ENCODE measurements at regions not wholly inside any gene's neighbourhood (a gene's known extent, or its start where the extent isn't known, plus 50 kb on each side); places are given as distances from the start of the nearest gene placed in this dataset.

DNA sequence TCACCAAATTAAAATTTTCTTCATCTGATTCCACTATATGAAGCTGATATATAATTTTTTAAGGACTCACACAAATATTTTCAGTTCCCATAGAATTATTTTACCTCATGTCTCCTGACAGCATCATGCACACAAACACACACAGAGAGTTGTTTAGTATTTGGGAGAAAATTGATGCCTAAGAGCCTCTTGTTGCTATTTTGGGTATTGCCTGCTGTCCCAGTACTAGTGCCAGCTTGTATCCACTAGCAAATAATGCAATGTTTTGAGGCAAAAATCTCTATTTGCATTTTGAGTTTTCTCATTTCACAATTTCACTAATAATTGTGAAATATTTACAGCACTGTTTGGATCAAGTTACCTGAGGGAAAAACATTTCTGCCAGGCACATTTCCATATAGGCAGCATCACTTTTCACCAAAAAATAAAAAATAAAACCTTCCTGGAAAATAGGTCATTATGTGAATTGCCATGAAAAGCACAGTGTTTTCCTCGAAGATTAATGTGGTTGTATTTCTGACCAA lies 328.2 kb downstream of the KCNJ3 start:
- no peak overlapping the region for H3K4me3 ChIP-seq
- H3K27ac ChIP-seq: no peak overlapping the region
- H3K36me3 ChIP-seq (ENCODE audit: insufficient read depth, low read length): no peaks in the 10 kb centered on the region
- H3K9ac ChIP-seq (ENCODE audit: insufficient read length): no peak overlapping the region
- no peaks in the 10 kb centered on the region for H3K9me3 ChIP-seq (ENCODE audit: low read depth, low read length)
- TF ChIP-seq EZH2 (IDR thresholded peaks at IDR 0.05) (no peak), FOXP2 (optimal IDR thresholded peaks at IDR 0.05; ENCODE audit: control extremely low read depth, extremely low read length, insufficient read depth) (no peak), POLR2AphosphoS5 (IDR thresholded peaks at IDR 0.05; ENCODE audit: borderline replicate concordance, low read depth, low read length) (no peak)
- no peak for DNase-seq (ENCODE audit: low read depth, low spot score)

DNA sequence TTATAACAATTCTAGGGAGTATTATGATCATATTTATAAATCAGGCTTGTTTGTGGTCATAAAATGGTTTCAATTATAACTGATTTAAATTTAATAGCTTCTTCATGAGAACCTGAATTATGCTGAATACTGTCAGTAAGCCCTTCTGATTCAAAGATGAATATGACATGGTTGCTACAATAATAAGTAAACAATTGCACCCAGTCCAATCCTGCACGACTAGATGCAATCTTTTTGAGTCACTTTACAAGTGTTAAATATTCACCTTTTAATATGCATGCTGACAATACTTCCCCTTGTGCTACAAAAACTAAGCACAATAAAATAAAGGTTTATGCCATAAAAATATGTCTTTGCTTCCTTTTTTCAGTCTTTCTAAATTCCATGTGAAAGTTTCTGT lies 325.2 kb downstream of the KCNJ3 start:
- TF ChIP-seq FOXP2 (optimal IDR thresholded peaks at IDR 0.05; ENCODE audit: control extremely low read depth, extremely low read length, insufficient read depth): no peak
- TF ChIP-seq POLR2AphosphoS5 (IDR thresholded peaks at IDR 0.05; ENCODE audit: borderline replicate concordance, low read depth, low read length): no peak
- no peak for TF ChIP-seq EZH2 (IDR thresholded peaks at IDR 0.05)
- no peak overlapping the region for H3K27ac ChIP-seq
- DNase-seq (ENCODE audit: low read depth, low spot score): no peak

DNA sequence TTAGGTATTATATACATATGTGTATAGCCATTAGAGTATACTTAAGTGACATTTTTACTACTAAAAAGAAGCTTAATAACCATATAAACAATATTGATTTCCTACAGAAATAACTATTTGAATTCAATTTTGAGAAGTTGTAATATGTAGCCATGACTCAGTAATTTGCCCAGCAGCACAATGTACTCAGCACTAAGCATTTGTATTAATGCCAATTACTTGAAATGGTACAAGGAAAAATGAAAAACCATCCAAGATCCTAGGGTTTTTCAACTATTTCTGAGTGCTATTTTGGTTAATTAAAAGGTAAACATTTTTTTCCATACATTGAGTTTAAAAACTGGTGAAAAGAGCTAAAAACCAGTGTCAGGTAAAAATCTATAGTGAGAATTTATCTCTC lies 324.0 kb downstream of the KCNJ3 start:
- Histone ChIP-seq H3K27ac (no peak overlapping the region), H3K9ac (ENCODE audit: insufficient read length) (no peak overlapping the region), H3K4me3 (no peak overlapping the region), H3K9me3 (ENCODE audit: low read depth, low read length) (no peaks in the 10 kb centered on the region), H3K36me3 (ENCODE audit: insufficient read depth, low read length) (no peaks in the 10 kb centered on the region)
- TF ChIP-seq EZH2 (IDR thresholded peaks at IDR 0.05) (no peak), FOXP2 (optimal IDR thresholded peaks at IDR 0.05; ENCODE audit: control extremely low read depth, extremely low read length, insufficient read depth) (no peak), POLR2AphosphoS5 (IDR thresholded peaks at IDR 0.05; ENCODE audit: borderline replicate concordance, low read depth, low read length) (no peak)
- no peak for DNase-seq (ENCODE audit: low read depth, low spot score)

More for the DNA sequence above, 325.2 kb downstream of the KCNJ3 start:
- Histone ChIP-seq H3K9me3 (ENCODE audit: low read depth, low read length) (no peaks in the 10 kb centered on the region), H3K4me3 (no peak overlapping the region), H3K9ac (ENCODE audit: insufficient read length) (no peak overlapping the region), H3K36me3 (ENCODE audit: insufficient read depth, low read length) (no peaks in the 10 kb centered on the region)

DNA sequence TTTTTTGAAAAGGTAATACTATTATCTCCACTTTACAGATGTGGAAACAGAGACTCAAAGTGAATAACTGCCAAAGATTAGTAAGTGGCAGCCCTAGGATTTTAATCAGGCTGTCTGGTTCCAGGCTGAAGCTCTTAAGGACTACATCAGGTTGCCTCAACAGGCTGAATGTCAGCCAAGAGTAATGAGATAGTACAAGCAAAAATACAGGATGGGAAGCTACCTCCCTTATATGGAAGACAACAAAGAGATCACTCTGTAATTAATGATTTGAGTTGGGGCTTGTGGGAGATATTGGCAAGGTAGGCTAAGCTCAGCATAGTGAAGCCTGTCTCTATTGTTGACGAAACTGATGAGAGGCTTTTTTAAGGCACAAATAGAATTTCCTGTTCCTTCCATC lies 323.1 kb downstream of the KCNJ3 start:
- Histone ChIP-seq H3K9me3 (ENCODE audit: low read depth, low read length) (no peaks in the 10 kb centered on the region), H3K36me3 (ENCODE audit: insufficient read depth, low read length) (no peaks in the 10 kb centered on the region), H3K9ac (ENCODE audit: insufficient read length) (no peak overlapping the region), H3K27ac (no peak overlapping the region), H3K4me3 (no peak overlapping the region)
- no peak for TF ChIP-seq EZH2 (IDR thresholded peaks at IDR 0.05)
- TF ChIP-seq FOXP2 (optimal IDR thresholded peaks at IDR 0.05; ENCODE audit: control extremely low read depth, extremely low read length, insufficient read depth): no peak
- no peak for TF ChIP-seq POLR2AphosphoS5 (IDR thresholded peaks at IDR 0.05; ENCODE audit: borderline replicate concordance, low read depth, low read length)
- DNase-seq (ENCODE audit: low read depth, low spot score): no peak

DNA sequence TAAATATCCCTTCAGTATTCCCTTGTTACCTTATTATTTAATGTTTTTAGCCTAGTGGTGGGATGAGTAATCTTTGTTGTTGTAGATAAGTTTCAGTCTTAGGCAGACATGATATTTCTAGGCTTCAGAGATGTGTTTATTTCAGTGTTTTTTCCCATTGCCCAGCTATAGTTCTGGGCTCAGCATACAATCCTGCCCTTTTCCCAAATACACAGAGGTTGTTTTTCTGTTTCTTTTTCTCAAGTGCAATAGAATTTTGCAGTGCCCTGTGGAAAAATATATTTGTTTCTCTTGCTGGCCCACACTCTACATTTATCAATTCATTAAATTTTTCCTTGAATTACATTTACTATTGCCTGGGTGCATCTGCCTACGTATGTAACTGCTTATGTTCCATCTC lies 321.8 kb downstream of the KCNJ3 start:
- Histone ChIP-seq H3K9me3 (ENCODE audit: low read depth, low read length) (no peaks in the 10 kb centered on the region), H3K36me3 (ENCODE audit: insufficient read depth, low read length) (no peaks in the 10 kb centered on the region), H3K27ac (no peak overlapping the region), H3K9ac (ENCODE audit: insufficient read length) (no peak overlapping the region), H3K4me3 (no peak overlapping the region)
- TF ChIP-seq POLR2AphosphoS5 (IDR thresholded peaks at IDR 0.05; ENCODE audit: borderline replicate concordance, low read depth, low read length): no peak
- no peak for TF ChIP-seq FOXP2 (optimal IDR thresholded peaks at IDR 0.05; ENCODE audit: control extremely low read depth, extremely low read length, insufficient read depth)
- no peak for TF ChIP-seq EZH2 (IDR thresholded peaks at IDR 0.05)
- no peak for DNase-seq (ENCODE audit: low read depth, low spot score)

DNA sequence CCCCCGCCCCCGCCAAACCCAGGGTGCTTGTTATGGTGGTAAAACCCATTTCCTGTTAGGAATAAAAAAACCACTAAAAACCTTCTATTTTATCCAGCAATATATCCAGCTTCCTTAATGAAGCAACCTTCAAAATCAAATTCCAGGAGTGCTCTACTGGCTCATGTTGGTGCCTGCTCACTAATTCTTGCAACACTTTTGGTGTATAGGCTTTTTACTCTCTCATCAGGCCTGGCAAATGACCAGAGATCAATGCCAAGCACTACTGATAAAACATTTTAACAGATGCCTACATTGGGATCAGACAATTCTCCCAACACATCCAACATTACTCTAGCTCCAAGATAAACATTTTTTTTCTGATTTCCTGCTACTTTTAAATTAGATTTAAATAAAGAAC lies 312.4 kb downstream of the KCNJ3 start:
- Histone ChIP-seq H3K9me3 (ENCODE audit: low read depth, low read length) (no peaks in the 10 kb centered on the region), H3K4me3 (no peak overlapping the region), H3K36me3 (ENCODE audit: insufficient read depth, low read length) (no peaks in the 10 kb centered on the region), H3K9ac (ENCODE audit: insufficient read length) (no peak overlapping the region), H3K27ac (no peak overlapping the region)
- DNase-seq (ENCODE audit: low read depth, low spot score): no peak
- no peak for TF ChIP-seq EZH2 (IDR thresholded peaks at IDR 0.05)
- TF ChIP-seq FOXP2 (optimal IDR thresholded peaks at IDR 0.05; ENCODE audit: control extremely low read depth, extremely low read length, insufficient read depth): no peak
- no peak for TF ChIP-seq POLR2AphosphoS5 (IDR thresholded peaks at IDR 0.05; ENCODE audit: borderline replicate concordance, low read depth, low read length)

DNA sequence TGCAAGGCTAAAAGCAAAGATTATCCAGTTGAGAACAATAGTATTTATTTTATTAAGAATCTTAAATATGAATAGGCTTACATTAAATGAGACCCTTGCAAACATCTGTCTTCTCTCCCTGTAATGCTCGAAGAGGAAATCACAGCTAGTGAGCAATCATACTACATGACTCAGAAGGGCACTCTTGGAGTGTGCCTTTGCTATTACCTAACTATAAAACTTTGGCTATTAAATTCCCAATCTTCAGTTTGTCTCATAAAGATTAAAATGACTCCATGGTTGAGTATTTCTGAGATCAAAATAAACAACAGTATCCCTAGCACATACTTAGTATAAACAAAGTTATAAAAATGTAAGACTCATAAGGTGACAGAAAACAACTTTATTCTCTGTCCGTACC lies 296.9 kb downstream of the KCNJ3 start:
- DNase-seq (ENCODE audit: low read depth, low spot score): no peak
- Histone ChIP-seq H3K36me3 (ENCODE audit: insufficient read depth, low read length) (no peaks in the 10 kb centered on the region), H3K9ac (ENCODE audit: insufficient read length) (no peak overlapping the region), H3K27ac (no peak overlapping the region), H3K4me3 (no peak overlapping the region), H3K9me3 (ENCODE audit: low read depth, low read length) (no peaks in the 10 kb centered on the region)
- TF ChIP-seq FOXP2 (optimal IDR thresholded peaks at IDR 0.05; ENCODE audit: control extremely low read depth, extremely low read length, insufficient read depth) (no peak), EZH2 (IDR thresholded peaks at IDR 0.05) (no peak)

DNA sequence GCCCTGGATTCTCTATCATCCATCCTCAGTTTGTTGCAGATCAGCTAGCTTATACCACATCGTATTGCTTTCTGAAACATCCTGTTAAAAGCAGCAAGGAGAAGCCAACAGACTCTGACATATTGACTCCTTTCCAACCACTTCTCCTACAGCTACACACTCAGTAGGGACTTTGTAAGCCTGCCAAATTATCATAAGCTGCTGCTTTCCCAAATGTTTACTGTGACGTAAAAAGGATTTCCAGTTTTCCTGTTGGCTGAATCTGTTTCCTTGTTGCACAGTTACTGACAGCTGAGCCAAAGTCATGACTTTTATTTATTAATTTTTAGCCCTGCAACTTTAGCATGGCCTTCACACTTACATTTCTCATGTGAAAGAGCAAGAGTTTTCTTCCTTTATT lies 294.3 kb downstream of the KCNJ3 start:
- DNase-seq (ENCODE audit: low read depth, low spot score): no peak
- TF ChIP-seq FOXP2 (optimal IDR thresholded peaks at IDR 0.05; ENCODE audit: control extremely low read depth, extremely low read length, insufficient read depth): no peak
- no peak for TF ChIP-seq POLR2AphosphoS5 (IDR thresholded peaks at IDR 0.05; ENCODE audit: borderline replicate concordance, low read depth, low read length)
- no peak for TF ChIP-seq EZH2 (IDR thresholded peaks at IDR 0.05)

DNA sequence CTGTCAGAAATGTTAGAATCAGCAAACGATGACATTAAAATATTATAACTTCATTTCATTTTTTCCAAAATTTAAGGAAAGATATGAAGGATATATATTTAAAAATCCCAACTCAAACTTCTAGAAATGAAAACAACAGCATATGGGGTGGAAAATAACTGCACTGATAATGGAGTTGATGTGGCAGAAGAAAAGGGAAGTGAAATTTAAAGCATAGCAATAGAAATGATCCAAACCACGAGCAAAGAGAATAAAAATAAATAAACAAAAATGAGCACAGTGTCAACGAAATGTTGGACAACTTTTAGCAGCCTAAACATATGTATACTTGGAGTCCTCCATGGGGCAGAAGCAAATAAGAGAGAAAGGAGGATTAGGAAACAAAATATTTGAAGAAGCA lies 280.2 kb downstream of the KCNJ3 start:
- H3K4me3 ChIP-seq: no peak overlapping the region

More for the DNA sequence above, 294.3 kb downstream of the KCNJ3 start:
- H3K4me3 ChIP-seq: no peak overlapping the region
- H3K9me3 ChIP-seq (ENCODE audit: low read depth, low read length): no peaks in the 10 kb centered on the region
- H3K27ac ChIP-seq: no peak overlapping the region
- no peaks in the 10 kb centered on the region for H3K36me3 ChIP-seq (ENCODE audit: insufficient read depth, low read length)
- H3K9ac ChIP-seq (ENCODE audit: insufficient read length): no peak overlapping the region

More for the DNA sequence above, 280.2 kb downstream of the KCNJ3 start:
- DNase-seq (ENCODE audit: low read depth, low spot score): no peak
- H3K9ac ChIP-seq (ENCODE audit: insufficient read length): no peak overlapping the region
- no peaks in the 10 kb centered on the region for H3K36me3 ChIP-seq (ENCODE audit: insufficient read depth, low read length)
- no peaks in the 10 kb centered on the region for H3K9me3 ChIP-seq (ENCODE audit: low read depth, low read length)
- no peak for TF ChIP-seq EZH2 (IDR thresholded peaks at IDR 0.05)
- TF ChIP-seq POLR2AphosphoS5 (IDR thresholded peaks at IDR 0.05; ENCODE audit: borderline replicate concordance, low read depth, low read length): no peak
- no peak for TF ChIP-seq FOXP2 (optimal IDR thresholded peaks at IDR 0.05; ENCODE audit: control extremely low read depth, extremely low read length, insufficient read depth)
- no peak overlapping the region for H3K27ac ChIP-seq
